ENCODE measurements at regions not wholly inside any gene's neighbourhood (a gene's known extent, or its start where the extent isn't known, plus 50 kb on each side); places are given as distances from the start of the nearest gene placed in this dataset.
A peak's percentile ranks its signal among the peaks of the same experiment; 100 is the strongest.

DNA sequence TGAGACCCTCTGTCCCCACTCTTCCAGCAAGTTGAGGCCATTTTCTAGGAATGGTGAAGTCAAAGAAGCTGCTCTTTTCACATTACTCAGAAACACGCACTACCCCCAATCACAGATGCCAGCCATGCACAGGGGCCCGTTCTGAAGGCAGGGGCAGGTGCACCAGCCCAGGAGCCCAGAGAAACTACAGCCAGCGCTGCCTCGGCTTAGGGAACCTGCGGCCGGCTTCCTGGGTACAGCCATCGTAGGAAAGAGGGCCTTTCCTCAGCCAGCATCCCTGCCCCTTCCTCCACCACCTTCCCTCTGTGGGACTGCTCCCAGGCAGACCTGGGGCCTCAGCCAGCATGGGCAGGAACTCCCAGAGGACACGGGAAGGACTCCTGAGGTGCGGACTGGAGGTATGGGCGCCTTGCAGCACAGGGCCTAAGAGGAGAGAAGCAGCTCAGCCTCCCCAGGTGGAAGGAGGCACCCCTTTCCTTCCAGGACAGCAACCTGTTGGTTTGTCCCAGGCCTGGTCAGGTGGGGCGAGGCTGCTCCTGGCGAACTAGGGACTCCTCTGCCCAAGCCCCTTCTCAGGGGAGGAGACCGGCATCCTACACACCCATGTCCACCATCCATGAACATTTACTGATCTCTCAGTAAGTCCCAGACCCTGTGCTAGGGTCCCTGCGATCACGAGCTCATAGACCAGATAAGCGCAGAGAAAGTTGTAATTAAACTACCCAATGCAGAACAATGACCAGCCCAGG is 99.0 kb upstream of the ID2 start:
- DNase-seq, result no peak
- Mint-ChIP-seq H3K27me3 (ENCODE audit: low read depth in 3 of 3) (peaks cover 4 to 12% (median 6%) of the 10 kb centered on the region in 3 donors), H3K9me3 (no peaks in the 10 kb centered on the region), H3K27ac (peak overlapping the region; percentile 87 to 98 (median 96)), H3K36me3 (peaks cover 0 to 2% of the 10 kb centered on the region in 2 donors), H3K4me3 (peak overlapping the region in 1 of 2 donors; percentile 51), H3K4me1 (peaks cover 44% of the 10 kb centered on the region)
- TF ChIP-seq, protein P1, sequence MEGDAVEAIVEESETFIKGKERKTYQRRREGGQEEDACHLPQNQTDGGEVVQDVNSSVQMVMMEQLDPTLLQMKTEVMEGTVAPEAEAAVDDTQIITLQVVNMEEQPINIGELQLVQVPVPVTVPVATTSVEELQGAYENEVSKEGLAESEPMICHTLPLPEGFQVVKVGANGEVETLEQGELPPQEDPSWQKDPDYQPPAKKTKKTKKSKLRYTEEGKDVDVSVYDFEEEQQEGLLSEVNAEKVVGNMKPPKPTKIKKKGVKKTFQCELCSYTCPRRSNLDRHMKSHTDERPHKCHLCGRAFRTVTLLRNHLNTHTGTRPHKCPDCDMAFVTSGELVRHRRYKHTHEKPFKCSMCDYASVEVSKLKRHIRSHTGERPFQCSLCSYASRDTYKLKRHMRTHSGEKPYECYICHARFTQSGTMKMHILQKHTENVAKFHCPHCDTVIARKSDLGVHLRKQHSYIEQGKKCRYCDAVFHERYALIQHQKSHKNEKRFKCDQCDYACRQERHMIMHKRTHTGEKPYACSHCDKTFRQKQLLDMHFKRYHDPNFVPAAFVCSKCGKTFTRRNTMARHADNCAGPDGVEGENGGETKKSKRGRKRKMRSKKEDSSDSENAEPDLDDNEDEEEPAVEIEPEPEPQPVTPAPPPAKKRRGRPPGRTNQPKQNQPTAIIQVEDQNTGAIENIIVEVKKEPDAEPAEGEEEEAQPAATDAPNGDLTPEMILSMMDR (IDR thresholded peaks at IDR 0.05), result no peak
- Histone ChIP-seq H3K79me2 (ENCODE audit: insufficient read depth, low read length) (no peaks in the 10 kb centered on the region), H3K9ac (ENCODE audit: insufficient read depth, low read length, poor library complexity, severe bottlenecking) (peak overlapping the region; percentile 64), H3K4me3 (replicated peaks in 1 of 3; ENCODE audit: low read depth in 2 of 3, low read length in 3 of 3) (peak overlapping the region in 1 of 3 experiments; percentile 39), H3K27ac (ENCODE audit: low read depth in 1 of 2, low read length in 2 of 2) (peak overlapping the region; percentile 65 to 87), H3K36me3 (replicated peaks in 1 of 2; ENCODE audit: control insufficient read depth in 1 of 2, insufficient read depth in 2 of 2, low read length in 2 of 2) (no peaks in the 10 kb centered on the region), H2AFZ (ENCODE audit: insufficient read depth, low read depth, low read length, poor library complexity, severe bottlenecking) (peak overlapping the region; percentile 26), H3K27me3 (ENCODE audit: control insufficient read depth in 2 of 2, insufficient read depth in 2 of 2, low read length in 2 of 2) (no peaks in the 10 kb centered on the region), H3K4me1 (ENCODE audit: control insufficient read depth in 1 of 2, insufficient read depth in 2 of 2, low read length in 2 of 2) (peaks cover 21 to 42% of the 10 kb centered on the region in 2 donors), H4K20me1 (ENCODE audit: insufficient read depth, low read length) (no peaks in the 10 kb centered on the region), H3K4me2 (replicated peaks; ENCODE audit: extremely low read depth, low read length, poor library complexity, severe bottlenecking) (peak overlapping the region; percentile 73), H3K9me3 (replicated peaks in 1 of 2; ENCODE audit: control insufficient read depth in 1 of 2, insufficient read depth in 1 of 2, low read length in 2 of 2) (no peaks in the 10 kb centered on the region)
- intact Hi-C loops (cut with micrococcal nuclease), result loop anchor here (2.0 to 5.0 kb wide), 3 partner anchors 36 to 99 kb away; partner anchors contain the start of gene ID2 (in 1 of the 2)
- WGBS (ENCODE audit: insufficient coverage), result 82% methylated on average over 11 of the region's 16 CpGs

GRCh38 chr2:8583400-8584173 is 98.3 kb upstream of the ID2 start:
- H3K36me3 ChIP-seq (replicated peaks in 1 of 2; ENCODE audit: control insufficient read depth in 1 of 2, insufficient read depth in 2 of 2, low read length in 2 of 2), result no peaks in the 10 kb centered on the region
- H3K27ac Mint-ChIP-seq, result peak overlapping the region; percentile 92 to 98 (median 96)
- DNase-seq, result peak; percentile 97 to 100 (median 98)
- H2AFZ ChIP-seq (ENCODE audit: insufficient read depth, low read depth, low read length, poor library complexity, severe bottlenecking), result peak overlapping the region; percentile 68
- H3K27ac ChIP-seq (ENCODE audit: low read depth in 1 of 2, low read length in 2 of 2), result peak overlapping the region; percentile 74 to 87
- 1% methylated on average over 39 of the region's 39 CpGs for WGBS (ENCODE audit: insufficient coverage)
- peak overlapping the region; percentile 73 for H3K4me2 ChIP-seq (replicated peaks; ENCODE audit: extremely low read depth, low read length, poor library complexity, severe bottlenecking)
- H4K20me1 ChIP-seq (ENCODE audit: insufficient read depth, low read length), result no peaks in the 10 kb centered on the region
- no peaks in the 10 kb centered on the region for H3K9me3 Mint-ChIP-seq
- H3K79me2 ChIP-seq (ENCODE audit: insufficient read depth, low read length), result no peaks in the 10 kb centered on the region
- peaks cover 21 to 42% of the 10 kb centered on the region in 2 donors for H3K4me1 ChIP-seq (ENCODE audit: control insufficient read depth in 1 of 2, insufficient read depth in 2 of 2, low read length in 2 of 2)
- peak overlapping the region; percentile 3 to 67 (median 22) for H3K4me3 ChIP-seq (replicated peaks in 1 of 3; ENCODE audit: low read depth in 2 of 3, low read length in 3 of 3)
- H3K36me3 Mint-ChIP-seq, result peaks cover 0 to 2% of the 10 kb centered on the region in 2 donors
- no peaks in the 10 kb centered on the region for H3K27me3 ChIP-seq (ENCODE audit: control insufficient read depth in 2 of 2, insufficient read depth in 2 of 2, low read length in 2 of 2)
- peaks cover 44% of the 10 kb centered on the region for H3K4me1 Mint-ChIP-seq
- intact Hi-C loops (cut with micrococcal nuclease), result loop anchor here (2.0 to 5.0 kb wide), 3 partner anchors 36 to 99 kb away; partner anchors contain the start of gene ID2 (in 1 of the 2)
- peak overlapping the region; percentile 64 for H3K9ac ChIP-seq (ENCODE audit: insufficient read depth, low read length, poor library complexity, severe bottlenecking)
- no peaks in the 10 kb centered on the region for H3K9me3 ChIP-seq (replicated peaks in 1 of 2; ENCODE audit: control insufficient read depth in 1 of 2, insufficient read depth in 1 of 2, low read length in 2 of 2)
- peak overlapping the region; percentile 80 to 91 for H3K4me3 Mint-ChIP-seq
- H3K27me3 Mint-ChIP-seq (ENCODE audit: low read depth in 3 of 3), result peaks cover 4 to 12% (median 11%) of the 10 kb centered on the region in 3 donors
- TF ChIP-seq, protein P1 (IDR thresholded peaks at IDR 0.05), result no peak

Data from CD14-positive monocyte (primary cell).